H9 (cell line): ENCODE measurements at regions not wholly inside any gene's neighbourhood (a gene's known extent, or its start where the extent isn't known, plus 50 kb on each side); places are given as distances from the start of the nearest gene placed in this dataset.

Experiments used
- DNase-seq: peaks from one replicate; pipeline ENCODE4 v3.0.0-alpha.2; 2017
- H2AFZ ChIP-seq: one replicate; pipeline ENCODE4 v1.6.1; 2013; ENCODE audit warnings: mild to moderate bottlenecking, low read length, control low read depth, moderate library complexity
- H2AK5ac ChIP-seq: 2 replicates; pipeline ENCODE4 v1.6.1; 2013; ENCODE audit warnings: low read length, control low read depth, mixed read lengths; ENCODE audit not compliant: insufficient read length
- H2BK120ac ChIP-seq: one replicate; pipeline ENCODE4 v1.6.1; 2013; ENCODE audit warnings: low read depth, mild to moderate bottlenecking, low read length, control low read depth, inconsistent platforms; ENCODE audit not compliant: poor library complexity, severe bottlenecking
- H2BK12ac ChIP-seq: 2 replicates; pipeline ENCODE4 v1.6.1; 2013; ENCODE audit warnings: low read length, control low read depth, mixed read lengths, low read depth; ENCODE audit not compliant: insufficient read length
- H2BK15ac ChIP-seq: 2 replicates; pipeline ENCODE4 v1.6.1; 2013; ENCODE audit warnings: low read depth, low read length, control low read depth
- H2BK20ac ChIP-seq: one replicate; pipeline ENCODE4 v1.6.1; 2013; ENCODE audit warnings: low read depth, mild to moderate bottlenecking, low read length, control low read depth, inconsistent platforms; ENCODE audit not compliant: poor library complexity, severe bottlenecking
- H2BK5ac ChIP-seq: 2 replicates; pipeline ENCODE4 v1.6.1; 2013; ENCODE audit warnings: low read length, control low read depth, mixed read lengths; ENCODE audit not compliant: insufficient read length
- H3K14ac ChIP-seq: 2 replicates; pipeline ENCODE4 v1.6.1; 2013; ENCODE audit warnings: low read length, control low read depth; ENCODE audit not compliant: insufficient read depth
- H3K18ac ChIP-seq: 2 replicates; pipeline ENCODE4 v1.6.1; 2013; ENCODE audit warnings: low read depth, mild to moderate bottlenecking, mixed read lengths, low read length, control low read depth; ENCODE audit not compliant: insufficient read length
- H3K23ac ChIP-seq: 2 replicates; pipeline ENCODE4 v1.6.1; 2013; ENCODE audit warnings: low read length, control low read depth, mixed read lengths, low read depth; ENCODE audit not compliant: insufficient read length
- H3K23me2 ChIP-seq: 2 replicates; pipeline ENCODE4 v1.6.1; 2013; ENCODE audit warnings: low read depth, mild to moderate bottlenecking, mixed read lengths, low read length, control low read depth; ENCODE audit not compliant: insufficient read length, poor library complexity, severe bottlenecking
- H3K27ac ChIP-seq: 2 replicates; pipeline ENCODE4 v1.5.1; 2013; ENCODE audit warnings: low read length, control low read depth, mixed read lengths, low read depth; ENCODE audit not compliant: insufficient read length
- H3K27me3 ChIP-seq: 2 replicates; pipeline ENCODE4 v1.6.1; 2013; ENCODE audit warnings: low read length, control low read depth, inconsistent platforms; ENCODE audit not compliant: insufficient read depth
- H3K4ac ChIP-seq: 2 replicates; pipeline ENCODE4 v1.6.1; 2013; ENCODE audit warnings: low read depth, mild to moderate bottlenecking, control low read depth, inconsistent platforms, low read length, moderate library complexity
- H3K4me1 ChIP-seq: 2 replicates; pipeline ENCODE4 v1.6.1; 2013; ENCODE audit warnings: low read length, control low read depth, inconsistent platforms; ENCODE audit not compliant: insufficient read depth
- H3K4me2 ChIP-seq: 2 replicates; pipeline ENCODE4 v1.6.1; 2013; ENCODE audit warnings: low read length, control low read depth, mixed read lengths; ENCODE audit not compliant: insufficient read length, insufficient read depth
- H3K56ac ChIP-seq: 2 replicates; pipeline ENCODE4 v1.6.1; 2013; ENCODE audit warnings: low read depth, mild to moderate bottlenecking, mixed read lengths, low read length, control low read depth; ENCODE audit not compliant: insufficient read length
- H3K79me1 ChIP-seq: 2 replicates; pipeline ENCODE4 v1.6.1; 2013; ENCODE audit warnings: low read depth, mild to moderate bottlenecking, moderate library complexity, low read length, control low read depth, inconsistent platforms; ENCODE audit not compliant: insufficient read depth, poor library complexity, severe bottlenecking
- H3K79me2 ChIP-seq: 2 replicates; pipeline ENCODE4 v1.6.1; 2013; ENCODE audit warnings: low read length, control low read depth, inconsistent platforms; ENCODE audit not compliant: insufficient read depth
- H3K9ac ChIP-seq: 2 replicates; pipeline ENCODE4 v1.6.1; 2013; ENCODE audit warnings: low read length, control low read depth, mixed read lengths; ENCODE audit not compliant: insufficient read length; ENCODE audit errors: extremely low read depth
- H3K9me3 ChIP-seq: one replicate; pipeline ENCODE4 v1.6.1; 2013; ENCODE audit warnings: low read depth, low read length, inconsistent platforms; ENCODE audit not compliant: control insufficient read depth
- H3T11ph ChIP-seq: one replicate; pipeline ENCODE4 v1.6.1; 2013; ENCODE audit warnings: mild to moderate bottlenecking, low read length, control low read depth, inconsistent platforms
- H4K20me1 ChIP-seq: one replicate; pipeline ENCODE4 v1.6.1; 2013; ENCODE audit not compliant: control insufficient read depth, insufficient read length, insufficient read depth
- H4K5ac ChIP-seq: 2 replicates; pipeline ENCODE4 v1.6.1; 2013; ENCODE audit warnings: low read depth, mild to moderate bottlenecking, mixed read lengths, low read length, control low read depth; ENCODE audit not compliant: insufficient read length
- H4K8ac ChIP-seq: replicated peaks from 2 replicates; pipeline ENCODE4 v1.6.1; 2013; ENCODE audit warnings: low read length, control low read depth, mixed read lengths, low read depth; ENCODE audit not compliant: insufficient read length
- H4K91ac ChIP-seq: 2 replicates; pipeline ENCODE4 v1.6.1; 2013; ENCODE audit warnings: low read depth, mild to moderate bottlenecking, moderate library complexity, mixed read lengths, low read length, control low read depth; ENCODE audit not compliant: insufficient read length
- H3K27ac Mint-ChIP-seq, 3 experiments: 2 replicates in 2 of 3; 3 replicates in 1 of 3; pipeline ENCODE4 v1.8.0; 2020 to 2021; ENCODE audit warnings: mixed read lengths in 3 of 3, mild to moderate bottlenecking in 1 of 3, moderate library complexity in 1 of 3
- H3K27me3 Mint-ChIP-seq: 2 replicates; pipeline ENCODE4 v1.8.0; 2021; ENCODE audit warnings: low read depth, mild to moderate bottlenecking, moderate library complexity, mixed read lengths
- H3K36me3 Mint-ChIP-seq, 3 experiments: 2 replicates in 2 of 3; 3 replicates in 1 of 3; pipeline ENCODE4 v1.8.0; 2020 to 2021; ENCODE audit warnings: low read depth in 3 of 3, mixed read lengths in 3 of 3; ENCODE audit not compliant: insufficient read depth in 1 of 3
- H3K4me1 Mint-ChIP-seq, 2 experiments: 2 replicates each; pipeline ENCODE4 v1.8.0; 2020; ENCODE audit warnings: mixed read lengths in 2 of 2
- H3K4me3 Mint-ChIP-seq, 2 experiments: 2 replicates in 1 of 2; 3 replicates in 1 of 2; pipeline ENCODE4 v1.8.0; 2020 to 2021; ENCODE audit warnings: mild to moderate bottlenecking in 2 of 2, mixed read lengths in 2 of 2, moderate library complexity in 1 of 2
- H3K9me3 Mint-ChIP-seq, 2 experiments: 2 replicates in 1 of 2; 3 replicates in 1 of 2; pipeline ENCODE4 v1.8.0; 2020; ENCODE audit warnings: mild to moderate bottlenecking in 2 of 2, mixed read lengths in 2 of 2, moderate library complexity in 1 of 2
- TF ChIP-seq, protein P1 (sequence below): fragments of 200-600 bp; sonication (generic); conservative IDR thresholded peaks from 3 replicates; pipeline ENCODE4 v1.8.0; 2021; ENCODE audit warnings: antibody characterized with exemption, mild to moderate bottlenecking

DNA sequence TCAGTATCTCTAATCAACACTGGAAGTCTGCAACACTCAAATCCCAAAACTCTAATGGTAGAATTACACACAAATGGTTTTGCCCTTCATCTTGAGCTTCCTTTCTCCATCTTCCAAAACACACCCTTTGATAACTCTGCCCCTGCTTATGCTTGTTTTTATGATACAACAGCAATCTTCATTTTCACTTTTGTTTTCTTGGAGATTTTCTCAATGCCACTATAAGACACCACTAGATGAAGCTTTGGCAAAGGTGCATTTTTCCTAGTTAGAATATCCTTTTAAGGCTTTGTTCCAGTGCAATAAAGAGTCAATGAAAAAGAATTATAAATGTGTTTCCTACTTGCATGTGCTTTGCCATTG lies 472.4 kb upstream of the NWD2 start:
- no peaks in the 10 kb centered on the region for H3K36me3 Mint-ChIP-seq

More for the DNA sequence above, 472.4 kb upstream of the NWD2 start:
- Histone ChIP-seq H2BK120ac (no peak overlapping the region), H2BK20ac (no peak overlapping the region), H4K8ac (no peak overlapping the region), H3K23ac (no peak overlapping the region), H2BK15ac (no peak overlapping the region), H3T11ph (no peak overlapping the region), H2AFZ (no peak overlapping the region), H2BK5ac (no peak overlapping the region), H3K4me2 (no peak overlapping the region), H3K27ac (no peak overlapping the region), H2AK5ac (no peak overlapping the region), H3K9ac (no peak overlapping the region), H4K5ac (no peak overlapping the region), H3K27me3 (no peaks in the 10 kb centered on the region), H4K91ac (no peak overlapping the region), H3K56ac (no peak overlapping the region), H3K9me3 (no peaks in the 10 kb centered on the region), H3K79me1 (no peaks in the 10 kb centered on the region), H3K4me1 (no peaks in the 10 kb centered on the region), H3K4ac (no peak overlapping the region), H4K20me1 (no peaks in the 10 kb centered on the region), H2BK12ac (no peak overlapping the region), H3K14ac (no peak overlapping the region), H3K79me2 (no peaks in the 10 kb centered on the region), H3K23me2 (no peaks in the 10 kb centered on the region), H3K18ac (no peak overlapping the region)
- no peaks in the 10 kb centered on the region for H3K9me3 Mint-ChIP-seq
- H3K4me3 Mint-ChIP-seq = no peak overlapping the region
- TF ChIP-seq, protein P1, sequence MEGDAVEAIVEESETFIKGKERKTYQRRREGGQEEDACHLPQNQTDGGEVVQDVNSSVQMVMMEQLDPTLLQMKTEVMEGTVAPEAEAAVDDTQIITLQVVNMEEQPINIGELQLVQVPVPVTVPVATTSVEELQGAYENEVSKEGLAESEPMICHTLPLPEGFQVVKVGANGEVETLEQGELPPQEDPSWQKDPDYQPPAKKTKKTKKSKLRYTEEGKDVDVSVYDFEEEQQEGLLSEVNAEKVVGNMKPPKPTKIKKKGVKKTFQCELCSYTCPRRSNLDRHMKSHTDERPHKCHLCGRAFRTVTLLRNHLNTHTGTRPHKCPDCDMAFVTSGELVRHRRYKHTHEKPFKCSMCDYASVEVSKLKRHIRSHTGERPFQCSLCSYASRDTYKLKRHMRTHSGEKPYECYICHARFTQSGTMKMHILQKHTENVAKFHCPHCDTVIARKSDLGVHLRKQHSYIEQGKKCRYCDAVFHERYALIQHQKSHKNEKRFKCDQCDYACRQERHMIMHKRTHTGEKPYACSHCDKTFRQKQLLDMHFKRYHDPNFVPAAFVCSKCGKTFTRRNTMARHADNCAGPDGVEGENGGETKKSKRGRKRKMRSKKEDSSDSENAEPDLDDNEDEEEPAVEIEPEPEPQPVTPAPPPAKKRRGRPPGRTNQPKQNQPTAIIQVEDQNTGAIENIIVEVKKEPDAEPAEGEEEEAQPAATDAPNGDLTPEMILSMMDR = no peak
- H3K4me1 Mint-ChIP-seq = no peaks in the 10 kb centered on the region; a peak in 1 of 4 replicates
- DNase-seq = no peak
- no peak overlapping the region for H3K27ac Mint-ChIP-seq
- H3K27me3 Mint-ChIP-seq = no peaks in the 10 kb centered on the region
